ENCODE measurements at regions not wholly inside any gene's neighbourhood (a gene's known extent, or its start where the extent isn't known, plus 50 kb on each side); places are given as distances from the start of the nearest gene placed in this dataset.
A peak's percentile ranks its signal among the peaks of the same experiment; 100 is the strongest.
"Not testable (repeated sequence)": the region's sequence is repeated elsewhere in the genome, so short reads cannot be mapped to it uniquely, and the experiment has no call there.

DNA sequence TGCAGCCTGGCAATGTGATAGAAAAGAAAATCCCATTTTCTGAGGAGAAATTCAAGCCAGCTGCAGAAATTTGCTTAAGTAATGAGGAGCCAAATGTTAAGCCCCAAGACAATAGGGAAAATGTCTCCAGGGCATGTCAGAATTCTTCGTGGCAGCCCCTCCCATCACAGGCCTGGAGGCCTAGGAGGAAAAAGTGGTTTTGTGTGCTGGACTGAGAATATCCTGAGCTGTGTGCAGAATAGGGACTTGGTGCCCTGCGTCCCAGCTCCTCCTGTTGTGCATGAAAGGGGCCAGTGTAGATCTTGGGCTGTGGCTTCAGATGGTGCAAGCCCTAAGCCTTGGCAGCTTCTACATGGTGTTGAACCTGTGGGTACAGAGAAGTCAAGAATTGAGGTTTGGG, 948.3 kb downstream of the METTL15 start:
- CTCF ChIA-PET; POLR2A ChIA-PET; H3K36me3 ChIP-seq (ENCODE audit: control insufficient read depth in 2 of 2, insufficient read depth in 1 of 2, low read length in 2 of 2); H3K4me3 ChIP-seq (ENCODE audit: low read depth, low read length); H3K9me3 ChIP-seq (ENCODE audit: control insufficient read depth, insufficient read depth, low read depth, low read length); H3K27ac ChIP-seq (ENCODE audit: extremely low read depth, low read depth, low read length); H3K4me1 ChIP-seq (ENCODE audit: control insufficient read depth, insufficient read depth, low read length): not testable (repeated sequence)
- peak; percentile 52 for TF ChIP-seq ZNF585B (tag by site-specific recombination; IDR thresholded peaks at IDR 0.05)

GRCh38 chr11:29051935-29052334, 943.7 kb downstream of the METTL15 start:
- Histone ChIP-seq H3K9me3 (ENCODE audit: control insufficient read depth, insufficient read depth, low read depth, low read length) (no peaks in the 10 kb centered on the region), H3K36me3 (ENCODE audit: control insufficient read depth in 2 of 2, insufficient read depth in 1 of 2, low read length in 2 of 2) (no peaks in the 10 kb centered on the region), H3K27ac (ENCODE audit: extremely low read depth, low read depth, low read length) (no peak overlapping the region), H3K4me1 (ENCODE audit: control insufficient read depth, insufficient read depth, low read length) (no peaks in the 10 kb centered on the region), H3K4me3 (ENCODE audit: low read depth, low read length) (no peak overlapping the region)
- CTCF ChIA-PET: no interaction called here
- TF ChIP-seq ZNF501 (tag by site-specific recombination; IDR thresholded peaks at IDR 0.05) (no peak), BCL11B (tag by site-specific recombination; IDR thresholded peaks at IDR 0.05; ENCODE audit: low read depth) (no peak), ZNF544 (tag by site-specific recombination; IDR thresholded peaks at IDR 0.05) (no peak), ZNF521 (tag by site-specific recombination; IDR thresholded peaks at IDR 0.05) (no peak), ZNF16 (tag by site-specific recombination; IDR thresholded peaks at IDR 0.05; ENCODE audit: low read depth) (no peak), ZSCAN23 (tag by site-specific recombination; IDR thresholded peaks at IDR 0.05) (no peak), ZBTB21 (tag by site-specific recombination; IDR thresholded peaks at IDR 0.05) (no peak), PRDM1 (tag by site-specific recombination; IDR thresholded peaks at IDR 0.05) (no peak), ZNF433 (tag by site-specific recombination; IDR thresholded peaks at IDR 0.05; ENCODE audit: low read depth) (no peak), ZNF785 (tag by site-specific recombination; IDR thresholded peaks at IDR 0.05) (no peak), ZNF621 (tag by site-specific recombination; IDR thresholded peaks at IDR 0.05) (no peak), ZBTB7A (tag by site-specific recombination; IDR thresholded peaks at IDR 0.05; ENCODE audit: low read depth) (no peak), GLIS2 (tag by site-specific recombination; IDR thresholded peaks at IDR 0.05) (no peak), ZNF140 (tag by site-specific recombination; IDR thresholded peaks at IDR 0.05) (no peak), ZNF530 (tag by site-specific recombination; IDR thresholded peaks at IDR 0.05; ENCODE audit: low read depth) (no peak), ZNF292 (tag by site-specific recombination; IDR thresholded peaks at IDR 0.05; ENCODE audit: borderline replicate concordance, low read depth) (no peak), SP2 (tag by site-specific recombination; IDR thresholded peaks at IDR 0.05) (no peak)
- TF ChIP-seq, protein P1, sequence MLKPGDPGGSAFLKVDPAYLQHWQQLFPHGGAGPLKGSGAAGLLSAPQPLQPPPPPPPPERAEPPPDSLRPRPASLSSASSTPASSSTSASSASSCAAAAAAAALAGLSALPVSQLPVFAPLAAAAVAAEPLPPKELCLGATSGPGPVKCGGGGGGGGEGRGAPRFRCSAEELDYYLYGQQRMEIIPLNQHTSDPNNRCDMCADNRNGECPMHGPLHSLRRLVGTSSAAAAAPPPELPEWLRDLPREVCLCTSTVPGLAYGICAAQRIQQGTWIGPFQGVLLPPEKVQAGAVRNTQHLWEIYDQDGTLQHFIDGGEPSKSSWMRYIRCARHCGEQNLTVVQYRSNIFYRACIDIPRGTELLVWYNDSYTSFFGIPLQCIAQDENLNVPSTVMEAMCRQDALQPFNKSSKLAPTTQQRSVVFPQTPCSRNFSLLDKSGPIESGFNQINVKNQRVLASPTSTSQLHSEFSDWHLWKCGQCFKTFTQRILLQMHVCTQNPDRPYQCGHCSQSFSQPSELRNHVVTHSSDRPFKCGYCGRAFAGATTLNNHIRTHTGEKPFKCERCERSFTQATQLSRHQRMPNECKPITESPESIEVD (tag by site-specific recombination; IDR thresholded peaks at IDR 0.05): no peak
- POLR2A ChIA-PET: no interaction called here

GRCh38 chr11:29050962-29051361, 942.8 kb downstream of the METTL15 start:
- CTCF ChIA-PET; H3K4me1 ChIP-seq (ENCODE audit: control insufficient read depth, insufficient read depth, low read length); H3K27ac ChIP-seq (ENCODE audit: extremely low read depth, low read depth, low read length); H3K4me3 ChIP-seq (ENCODE audit: low read depth, low read length); H3K36me3 ChIP-seq (ENCODE audit: control insufficient read depth in 2 of 2, insufficient read depth in 1 of 2, low read length in 2 of 2); POLR2A ChIA-PET; H3K9me3 ChIP-seq (ENCODE audit: control insufficient read depth, insufficient read depth, low read depth, low read length): not testable (repeated sequence)

DNA sequence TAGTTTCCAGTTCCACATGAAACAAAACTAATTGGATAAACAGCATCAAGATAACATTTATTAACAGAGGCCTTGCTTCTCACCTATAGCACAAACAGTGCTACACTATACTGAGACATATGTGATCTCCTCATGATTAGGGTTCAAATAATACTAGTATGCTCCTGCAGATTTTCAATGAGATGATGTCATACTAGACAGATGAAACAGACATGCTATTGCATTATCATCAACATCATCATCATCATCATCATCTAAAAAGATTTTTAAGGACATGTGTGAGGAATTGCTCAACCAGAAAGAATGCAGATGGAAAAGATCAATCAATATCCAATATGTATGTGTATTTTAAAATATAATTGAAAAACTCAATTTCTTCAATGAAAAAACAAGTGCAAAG, 932.3 kb downstream of the METTL15 start:
- H3K27ac ChIP-seq (ENCODE audit: extremely low read depth, low read depth, low read length): no peak overlapping the region
- POLR2A ChIA-PET: no interaction called here
- no peak overlapping the region for H3K4me3 ChIP-seq (ENCODE audit: low read depth, low read length)
- H3K36me3 ChIP-seq (ENCODE audit: control insufficient read depth in 2 of 2, insufficient read depth in 1 of 2, low read length in 2 of 2): no peaks in the 10 kb centered on the region
- no peaks in the 10 kb centered on the region for H3K9me3 ChIP-seq (ENCODE audit: control insufficient read depth, insufficient read depth, low read depth, low read length)
- CTCF ChIA-PET: no interaction called here
- H3K4me1 ChIP-seq (ENCODE audit: control insufficient read depth, insufficient read depth, low read length): no peaks in the 10 kb centered on the region
- TF ChIP-seq ZNF433 (tag by site-specific recombination; IDR thresholded peaks at IDR 0.05; ENCODE audit: low read depth): no peak
- TF ChIP-seq ZNF391 (tag by site-specific recombination; IDR thresholded peaks at IDR 0.05; ENCODE audit: borderline replicate concordance, low read depth): no peak
- no peak for TF ChIP-seq ZNF624 (tag by site-specific recombination; IDR thresholded peaks at IDR 0.05)
- TF ChIP-seq INSM2 (tag by site-specific recombination; IDR thresholded peaks at IDR 0.05): no peak
- TF ChIP-seq, protein P2, sequence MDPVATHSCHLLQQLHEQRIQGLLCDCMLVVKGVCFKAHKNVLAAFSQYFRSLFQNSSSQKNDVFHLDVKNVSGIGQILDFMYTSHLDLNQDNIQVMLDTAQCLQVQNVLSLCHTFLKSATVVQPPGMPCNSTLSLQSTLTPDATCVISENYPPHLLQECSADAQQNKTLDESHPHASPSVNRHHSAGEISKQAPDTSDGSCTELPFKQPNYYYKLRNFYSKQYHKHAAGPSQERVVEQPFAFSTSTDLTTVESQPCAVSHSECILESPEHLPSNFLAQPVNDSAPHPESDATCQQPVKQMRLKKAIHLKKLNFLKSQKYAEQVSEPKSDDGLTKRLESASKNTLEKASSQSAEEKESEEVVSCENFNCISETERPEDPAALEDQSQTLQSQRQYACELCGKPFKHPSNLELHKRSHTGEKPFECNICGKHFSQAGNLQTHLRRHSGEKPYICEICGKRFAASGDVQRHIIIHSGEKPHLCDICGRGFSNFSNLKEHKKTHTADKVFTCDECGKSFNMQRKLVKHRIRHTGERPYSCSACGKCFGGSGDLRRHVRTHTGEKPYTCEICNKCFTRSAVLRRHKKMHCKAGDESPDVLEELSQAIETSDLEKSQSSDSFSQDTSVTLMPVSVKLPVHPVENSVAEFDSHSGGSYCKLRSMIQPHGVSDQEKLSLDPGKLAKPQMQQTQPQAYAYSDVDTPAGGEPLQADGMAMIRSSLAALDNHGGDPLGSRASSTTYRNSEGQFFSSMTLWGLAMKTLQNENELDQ (tag by site-specific recombination; IDR thresholded peaks at IDR 0.05; ENCODE audit: low read depth): no peak
- TF ChIP-seq GLIS1 (tag by site-specific recombination; IDR thresholded peaks at IDR 0.05): no peak
- TF ChIP-seq ZNF488 (tag by site-specific recombination; IDR thresholded peaks at IDR 0.05): no peak
